RCC 7860 (cell line): ENCODE measurements at regions not wholly inside any gene's neighbourhood (a gene's known extent, or its start where the extent isn't known, plus 50 kb on each side); places are given as distances from the start of the nearest gene placed in this dataset.
"Not testable (repeated sequence)": the region's sequence is repeated elsewhere in the genome, so short reads cannot be mapped to it uniquely, and the experiment has no call there.

Experiments used
- DNase-seq: peaks from one replicate; pipeline ENCODE4 v3.0.0-alpha.2; 2015; ENCODE audit warnings: low spot score
- FAIRE-seq: peaks from 2 replicates; lab custom pipeline; 2012; peaks lifted over from hg19 to GRCh38; lab: Jason Lieb, UNC

GRCh38 chr12:116426391-116427136, 132.6 kb upstream of the MAP1LC3B2 start:
- FAIRE-seq, result peak; percentile 81

GRCh38 chr12:116427200-116427930, 131.8 kb upstream of the MAP1LC3B2 start:
- FAIRE-seq (no peak), DNase-seq (no peak)

More at GRCh38 chr12:116426391-116427136, 132.6 kb upstream of the MAP1LC3B2 start:
- peak; percentile 91 for DNase-seq

GRCh38 chr12:116429826-116430360, 129.3 kb upstream of the MAP1LC3B2 start:
- DNase-seq, result no peak
- FAIRE-seq, result no peak

GRCh38 chr12:116430911-116431565, 128.1 kb upstream of the MAP1LC3B2 start:
- FAIRE-seq (no peak), DNase-seq (no peak)

- no peak for DNase-seq
- no peak for FAIRE-seq
Measured at GRCh38 chr12:116431677-116432300, 127.4 kb upstream of the MAP1LC3B2 start.

- DNase-seq (no peak), FAIRE-seq (no peak)
Measured at GRCh38 chr12:116432314-116432750, 126.8 kb upstream of the MAP1LC3B2 start.

GRCh38 chr12:116433249-116433648, 125.9 kb upstream of the MAP1LC3B2 start:
- FAIRE-seq, result no peak
- DNase-seq, result no peak

- no peak for FAIRE-seq
- DNase-seq, result peak; percentile 82
Measured at GRCh38 chr12:116434155-116435011, 124.8 kb upstream of the MAP1LC3B2 start.

GRCh38 chr12:116435984-116436383, 123.2 kb upstream of the MAP1LC3B2 start:
- no peak for FAIRE-seq
- DNase-seq, result no peak

- no peak for DNase-seq
Measured at GRCh38 chr12:116436561-116437249, 122.5 kb upstream of the MAP1LC3B2 start.

GRCh38 chr12:116441292-116441691, 117.9 kb upstream of the MAP1LC3B2 start:
- no peak for DNase-seq
- no peak for FAIRE-seq

More at GRCh38 chr12:116436561-116437249, 122.5 kb upstream of the MAP1LC3B2 start:
- FAIRE-seq, result no peak

GRCh38 chr12:116442304-116442703, 116.9 kb upstream of the MAP1LC3B2 start:
- FAIRE-seq (no peak), DNase-seq (no peak)

GRCh38 chr12:116442946-116443345, 116.2 kb upstream of the MAP1LC3B2 start:
- no peak for FAIRE-seq

GRCh38 chr12:116443821-116444589, 115.2 kb upstream of the MAP1LC3B2 start:
- no peak for DNase-seq
- no peak for FAIRE-seq

More at GRCh38 chr12:116442946-116443345, 116.2 kb upstream of the MAP1LC3B2 start:
- no peak for DNase-seq

- FAIRE-seq, result no peak
- DNase-seq, result no peak
Measured at GRCh38 chr12:116444590-116444943, 114.6 kb upstream of the MAP1LC3B2 start.

- DNase-seq (no peak), FAIRE-seq (no peak)
Measured at GRCh38 chr12:116448165-116448739, 110.9 kb upstream of the MAP1LC3B2 start.

- FAIRE-seq, result no peak
- no peak for DNase-seq
Measured at GRCh38 chr12:116450406-116450910, 108.7 kb upstream of the MAP1LC3B2 start.

GRCh38 chr12:116452975-116453374, 106.2 kb upstream of the MAP1LC3B2 start:
- not testable (repeated sequence) for DNase-seq, FAIRE-seq
